ENCODE measurements at regions not wholly inside any gene's neighbourhood (a gene's known extent, or its start where the extent isn't known, plus 50 kb on each side); places are given as distances from the start of the nearest gene placed in this dataset.

- Mint-ChIP-seq H3K27ac (no peak overlapping the region), H3K4me3 (no peak overlapping the region), H3K36me3 (no peaks in the 10 kb centered on the region), H3K27me3 (no peaks in the 10 kb centered on the region), H3K9me3 (peaks cover 0 to 5% (median 2%) of the 10 kb centered on the region in 7 donors), H3K4me1 (no peaks in the 10 kb centered on the region)
- ATAC-seq (ENCODE audit: low read depth in 2 of 2) (no peak), DNase-seq (no peak)
These were observed 2683.8 kb downstream of the PCDH9 start for GRCh38 chr13:64546371-64546770.

- Mint-ChIP-seq H3K9me3 (no peaks in the 10 kb centered on the region), H3K4me3 (no peak overlapping the region), H3K4me1 (no peaks in the 10 kb centered on the region), H3K27ac (no peak overlapping the region), H3K27me3 (no peaks in the 10 kb centered on the region), H3K36me3 (no peaks in the 10 kb centered on the region)
- ATAC-seq (ENCODE audit: low read depth in 2 of 2): no peak
- DNase-seq: no peak
These were observed 2689.2 kb downstream of the PCDH9 start for GRCh38 chr13:64540976-64541375.

- no peaks in the 10 kb centered on the region for H3K36me3 Mint-ChIP-seq
- no peaks in the 10 kb centered on the region for H3K4me1 Mint-ChIP-seq
- no peaks in the 10 kb centered on the region for H3K27me3 Mint-ChIP-seq
- peak overlapping the region in 1 of 6 donors; percentile 36 for H3K27ac Mint-ChIP-seq
- H3K9me3 Mint-ChIP-seq: no peaks in the 10 kb centered on the region
- ATAC-seq (ENCODE audit: low read depth in 2 of 2) (no peak), DNase-seq (no peak)
- H3K4me3 Mint-ChIP-seq: no peak overlapping the region
These were observed 2689.7 kb downstream of the PCDH9 start for GRCh38 chr13:64540468-64540867.

GRCh38 chr13:64538711-64539110 is 2691.4 kb downstream of the PCDH9 start:
- DNase-seq (no peak), ATAC-seq (ENCODE audit: low read depth in 2 of 2) (no peak)
- H3K27me3 Mint-ChIP-seq: no peaks in the 10 kb centered on the region
- no peak overlapping the region for H3K27ac Mint-ChIP-seq
- no peaks in the 10 kb centered on the region for H3K4me1 Mint-ChIP-seq
- no peak overlapping the region for H3K4me3 Mint-ChIP-seq
- no peaks in the 10 kb centered on the region for H3K36me3 Mint-ChIP-seq
- H3K9me3 Mint-ChIP-seq: no peaks in the 10 kb centered on the region

GRCh38 chr13:64534302-64534701 is 2695.8 kb downstream of the PCDH9 start:
- no peaks in the 10 kb centered on the region for H3K27me3 Mint-ChIP-seq
- no peak overlapping the region for H3K27ac Mint-ChIP-seq
- no peak overlapping the region for H3K4me3 Mint-ChIP-seq
- no peaks in the 10 kb centered on the region for H3K9me3 Mint-ChIP-seq
- no peaks in the 10 kb centered on the region for H3K36me3 Mint-ChIP-seq
- no peaks in the 10 kb centered on the region for H3K4me1 Mint-ChIP-seq
- ATAC-seq (ENCODE audit: low read depth in 2 of 2) (no peak), DNase-seq (no peak)

GRCh38 chr13:64531400-64531799 is 2698.7 kb downstream of the PCDH9 start:
- Mint-ChIP-seq H3K9me3 (no peaks in the 10 kb centered on the region), H3K36me3 (no peaks in the 10 kb centered on the region), H3K27me3 (no peaks in the 10 kb centered on the region), H3K27ac (no peak overlapping the region), H3K4me1 (no peaks in the 10 kb centered on the region), H3K4me3 (no peak overlapping the region)
- ATAC-seq (ENCODE audit: low read depth in 2 of 2) (no peak), DNase-seq (no peak)

- ATAC-seq (ENCODE audit: low read depth in 2 of 2) (no peak), DNase-seq (peak; percentile 3)
- Mint-ChIP-seq H3K4me3 (no peak overlapping the region), H3K4me1 (no peaks in the 10 kb centered on the region), H3K27ac (no peak overlapping the region), H3K36me3 (no peaks in the 10 kb centered on the region), H3K27me3 (no peaks in the 10 kb centered on the region), H3K9me3 (peaks cover 0 to 2% (median 0%) of the 10 kb centered on the region in 7 donors)
These were observed 2700.2 kb downstream of the PCDH9 start for GRCh38 chr13:64529874-64530485.

- no peaks in the 10 kb centered on the region for H3K4me1 Mint-ChIP-seq
- no peak for ATAC-seq (ENCODE audit: low read depth in 2 of 2)
- no peak overlapping the region for H3K4me3 Mint-ChIP-seq
- peaks cover 0 to 2% (median 0%) of the 10 kb centered on the region in 7 donors for H3K9me3 Mint-ChIP-seq
- no peaks in the 10 kb centered on the region for H3K36me3 Mint-ChIP-seq
- H3K27ac Mint-ChIP-seq: no peak overlapping the region
- H3K27me3 Mint-ChIP-seq: no peaks in the 10 kb centered on the region
- no peak for DNase-seq
These were observed 2701.3 kb downstream of the PCDH9 start for GRCh38 chr13:64528838-64529237.

GRCh38 chr13:64527561-64527960 is 2702.6 kb downstream of the PCDH9 start:
- Mint-ChIP-seq H3K27ac (no peak overlapping the region), H3K27me3 (no peaks in the 10 kb centered on the region), H3K36me3 (no peaks in the 10 kb centered on the region), H3K4me3 (no peak overlapping the region), H3K9me3 (peaks cover 0 to 2% (median 0%) of the 10 kb centered on the region in 7 donors), H3K4me1 (no peaks in the 10 kb centered on the region)
- ATAC-seq (ENCODE audit: low read depth in 2 of 2): no peak
- DNase-seq: no peak

- DNase-seq (no peak), ATAC-seq (ENCODE audit: low read depth in 2 of 2) (no peak)
- H3K36me3 Mint-ChIP-seq: no peaks in the 10 kb centered on the region
- no peak overlapping the region for H3K4me3 Mint-ChIP-seq
- H3K27me3 Mint-ChIP-seq: no peaks in the 10 kb centered on the region
- H3K27ac Mint-ChIP-seq: no peak overlapping the region
- no peaks in the 10 kb centered on the region for H3K4me1 Mint-ChIP-seq
- peaks cover 0 to 2% (median 0%) of the 10 kb centered on the region in 7 donors for H3K9me3 Mint-ChIP-seq
These were observed 2704.4 kb downstream of the PCDH9 start for GRCh38 chr13:64525687-64526086.

- no peak overlapping the region for H3K27ac Mint-ChIP-seq
- H3K4me1 Mint-ChIP-seq: no peaks in the 10 kb centered on the region
- H3K36me3 Mint-ChIP-seq: no peaks in the 10 kb centered on the region
- peaks cover 0 to 12% (median 8%) of the 10 kb centered on the region in 7 donors for H3K9me3 Mint-ChIP-seq
- ATAC-seq (ENCODE audit: low read depth in 2 of 2): no peak
- H3K4me3 Mint-ChIP-seq: no peak overlapping the region
- H3K27me3 Mint-ChIP-seq: no peaks in the 10 kb centered on the region
- no peak for DNase-seq
These were observed 2719.4 kb downstream of the PCDH9 start for GRCh38 chr13:64510747-64511146.

GRCh38 chr13:64506246-64506645 is 2723.9 kb downstream of the PCDH9 start:
- no peaks in the 10 kb centered on the region for H3K36me3 Mint-ChIP-seq
- ATAC-seq (ENCODE audit: low read depth in 2 of 2) (no peak), DNase-seq (no peak)
- no peaks in the 10 kb centered on the region for H3K4me1 Mint-ChIP-seq
- peaks cover 0 to 12% (median 3%) of the 10 kb centered on the region in 7 donors for H3K9me3 Mint-ChIP-seq
- no peaks in the 10 kb centered on the region for H3K27me3 Mint-ChIP-seq
- H3K27ac Mint-ChIP-seq: no peak overlapping the region
- no peak overlapping the region for H3K4me3 Mint-ChIP-seq

- no peak for ATAC-seq (ENCODE audit: low read depth in 2 of 2)
- Mint-ChIP-seq H3K27me3 (no peaks in the 10 kb centered on the region), H3K36me3 (no peaks in the 10 kb centered on the region), H3K9me3 (peaks cover 0 to 12% (median 3%) of the 10 kb centered on the region in 7 donors), H3K27ac (no peak overlapping the region), H3K4me1 (no peaks in the 10 kb centered on the region), H3K4me3 (no peak overlapping the region)
- DNase-seq: no peak
These were observed 2724.7 kb downstream of the PCDH9 start for GRCh38 chr13:64505336-64505910.

GRCh38 chr13:64488731-64489130 is 2741.4 kb downstream of the PCDH9 start:
- H3K27ac Mint-ChIP-seq: no peak overlapping the region
- H3K27me3 Mint-ChIP-seq: no peaks in the 10 kb centered on the region
- H3K9me3 Mint-ChIP-seq: peaks cover 0 to 3% (median 0%) of the 10 kb centered on the region in 7 donors
- H3K4me3 Mint-ChIP-seq: no peak overlapping the region
- no peaks in the 10 kb centered on the region for H3K36me3 Mint-ChIP-seq
- DNase-seq (no peak), ATAC-seq (ENCODE audit: low read depth in 2 of 2) (no peak)
- no peaks in the 10 kb centered on the region for H3K4me1 Mint-ChIP-seq
